ENCODE measurements at regions not wholly inside any gene's neighbourhood (a gene's known extent, or its start where the extent isn't known, plus 50 kb on each side); places are given as distances from the start of the nearest gene placed in this dataset.

- DNase-seq: no peak
Observed at GRCh38 chr3:130263708-130264107, 81.8 kb upstream of the COL6A5 start.

- DNase-seq: no peak
Observed at GRCh38 chr3:130266817-130267216, 78.7 kb upstream of the COL6A5 start.

GRCh38 chr3:130276203-130276803 is 69.2 kb upstream of the COL6A5 start:
- DNase-seq: no peak

GRCh38 chr3:130288670-130289069 is 56.8 kb upstream of the COL6A5 start:
- DNase-seq: no peak

DNA sequence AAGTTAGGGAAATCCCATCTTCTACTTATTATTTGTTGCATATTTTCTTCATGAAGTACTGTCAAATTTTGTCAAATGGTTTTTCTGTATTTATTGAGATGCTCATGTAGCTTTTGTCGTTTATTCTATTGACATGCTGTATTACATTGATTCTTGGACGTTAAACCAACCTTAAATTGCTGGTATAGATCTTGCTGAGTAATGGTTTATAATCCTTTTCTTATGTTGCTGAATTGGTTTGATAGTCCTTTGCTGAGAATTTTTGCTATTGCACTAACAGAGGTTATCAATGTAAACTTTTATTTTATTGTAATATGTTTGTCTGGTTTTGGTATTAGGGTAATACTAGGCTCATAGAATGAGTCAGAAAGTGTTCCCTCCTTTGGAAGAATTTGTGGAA is 54.3 kb upstream of the COL6A5 start:
- DNase-seq: no peak

DNA sequence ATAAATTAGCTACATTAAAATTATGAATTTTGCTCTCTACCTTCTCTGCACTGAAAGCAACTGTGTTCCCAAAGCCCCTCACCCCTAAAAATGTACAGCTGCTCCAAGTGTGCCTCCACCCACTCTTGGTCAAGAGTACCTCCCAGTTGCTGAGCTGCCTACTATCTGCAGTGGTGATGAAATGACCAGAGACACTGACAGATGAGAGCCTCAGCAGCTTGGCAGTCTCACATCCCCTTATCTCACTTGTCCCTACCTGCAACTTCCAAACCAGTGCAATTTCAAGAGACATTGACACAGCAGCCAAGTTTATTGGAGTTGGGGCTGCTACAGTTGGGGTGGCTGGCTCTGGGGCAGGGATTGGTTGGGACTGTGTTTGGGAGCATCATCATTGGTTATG is 52.2 kb upstream of the COL6A5 start:
- no peak for DNase-seq
